H4 (cell line): ENCODE measurements at regions not wholly inside any gene's neighbourhood (a gene's known extent, or its start where the extent isn't known, plus 50 kb on each side); places are given as distances from the start of the nearest gene placed in this dataset.

Experiments
- DNase-seq: peaks from one replicate; pipeline ENCODE4 v3.0.0-alpha.2; 2015; ENCODE audit warnings: low spot score

DNA sequence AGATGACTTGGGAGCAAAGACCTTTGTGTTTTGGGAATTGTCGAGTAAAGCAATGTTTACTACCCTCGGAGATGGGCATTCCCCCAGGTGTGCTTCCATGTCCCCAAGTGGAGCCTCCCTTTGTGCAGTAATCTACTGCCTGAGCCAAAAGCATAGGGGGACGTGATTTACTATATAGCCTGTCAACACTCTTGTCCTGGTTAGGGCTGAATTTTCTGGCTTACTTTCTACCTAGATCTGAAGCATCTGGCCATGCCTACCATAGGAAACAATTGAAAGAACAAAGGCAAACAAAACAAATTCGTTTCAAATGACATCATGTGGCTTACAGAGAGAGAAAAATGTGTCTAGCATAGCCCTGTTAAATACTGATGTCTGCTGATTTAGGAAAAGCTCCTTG lies 350.6 kb downstream of the SAMD5 start:
- DNase-seq, result no peak

DNA sequence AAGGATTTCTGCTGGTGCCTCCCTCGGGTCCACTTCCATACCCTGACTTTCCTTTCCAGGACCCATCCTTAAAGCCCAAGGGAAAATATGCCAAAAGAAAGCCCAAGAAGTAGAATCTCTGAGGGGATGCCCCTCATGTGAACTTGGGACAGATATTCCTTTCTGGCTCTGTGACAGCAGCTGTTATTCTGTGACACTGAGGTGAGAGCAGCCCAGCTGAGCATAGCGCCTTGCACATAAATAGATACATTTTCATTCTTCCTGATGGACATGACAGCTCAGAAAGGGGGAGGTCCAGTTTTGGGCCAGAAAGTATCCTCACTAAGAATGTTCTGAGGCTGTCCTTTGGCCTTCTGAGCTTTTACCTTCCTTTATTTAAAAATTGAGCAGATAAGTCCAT lies 353.2 kb downstream of the SAMD5 start:
- DNase-seq, result no peak

DNA sequence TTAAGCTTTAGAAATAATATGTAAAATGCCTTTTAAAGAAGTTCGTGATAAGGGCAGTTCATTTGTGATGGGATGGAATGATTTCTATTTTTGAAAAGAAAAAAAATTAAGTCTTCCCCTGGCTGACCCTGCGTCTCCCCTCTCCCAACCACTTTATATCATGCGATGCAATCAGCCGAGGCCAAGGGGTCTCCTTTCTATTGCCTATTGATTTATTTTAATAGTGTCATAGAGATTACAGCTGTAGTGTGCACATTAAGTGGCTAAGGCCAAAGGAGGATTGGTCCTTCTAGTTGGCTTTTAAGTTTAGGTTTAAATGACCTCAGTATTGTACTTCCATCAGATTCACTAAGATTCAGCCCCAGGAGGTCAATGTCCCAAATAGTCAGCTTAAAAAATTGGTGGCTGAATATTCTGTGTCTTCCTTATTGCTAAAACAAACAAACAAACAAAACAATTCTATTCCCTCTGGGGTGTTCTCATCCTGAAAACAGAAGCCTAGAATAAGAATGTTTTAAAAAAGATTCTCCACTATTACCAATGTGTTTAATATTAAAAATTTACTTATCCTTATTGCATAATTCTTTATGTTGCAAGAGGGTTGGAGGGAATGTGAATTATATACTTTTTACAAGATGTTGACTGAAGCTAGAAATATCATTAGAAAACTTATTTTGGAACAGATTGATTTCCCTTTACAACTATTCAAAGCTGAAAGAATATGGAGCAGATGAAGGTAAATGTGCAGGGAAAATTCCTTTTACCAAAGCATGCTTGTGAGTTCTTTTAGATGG lies 359.1 kb downstream of the SAMD5 start:
- DNase-seq, result no peak

DNA sequence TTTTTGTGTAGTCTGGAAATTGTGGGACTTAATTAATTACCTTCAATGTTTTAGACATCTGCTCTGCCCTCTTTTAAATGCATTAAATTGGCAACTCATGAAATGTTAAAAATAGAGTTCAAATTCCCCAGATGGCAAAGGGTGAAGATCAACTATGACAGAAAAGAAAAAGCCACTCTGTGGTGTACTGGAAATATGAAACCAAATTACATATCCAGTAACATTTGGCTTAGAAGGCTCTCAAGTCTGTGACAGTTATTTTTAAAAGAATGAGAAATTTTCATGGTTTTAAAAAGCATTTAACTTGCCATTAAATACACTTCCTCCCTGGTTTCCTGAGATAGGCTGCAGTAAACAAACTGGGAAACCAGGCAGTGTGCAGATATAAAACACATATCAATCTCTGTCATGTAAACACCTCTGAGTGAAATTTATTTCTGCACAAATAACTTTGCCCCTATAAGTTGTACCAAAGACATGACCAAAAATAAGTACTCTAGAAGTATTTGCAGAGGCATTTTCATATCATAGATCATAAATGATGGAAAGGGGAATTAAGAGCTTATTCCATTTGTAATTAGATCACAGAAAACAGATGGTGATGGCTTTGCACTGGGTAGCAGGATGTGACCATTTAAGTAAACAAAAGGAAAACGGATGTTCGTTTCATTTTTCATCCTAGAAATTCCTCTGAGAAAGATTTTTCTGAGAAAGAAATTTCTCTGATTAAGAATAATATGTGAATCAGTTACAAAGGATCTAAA lies 360.1 kb downstream of the SAMD5 start:
- DNase-seq, result peak; percentile 20

DNA sequence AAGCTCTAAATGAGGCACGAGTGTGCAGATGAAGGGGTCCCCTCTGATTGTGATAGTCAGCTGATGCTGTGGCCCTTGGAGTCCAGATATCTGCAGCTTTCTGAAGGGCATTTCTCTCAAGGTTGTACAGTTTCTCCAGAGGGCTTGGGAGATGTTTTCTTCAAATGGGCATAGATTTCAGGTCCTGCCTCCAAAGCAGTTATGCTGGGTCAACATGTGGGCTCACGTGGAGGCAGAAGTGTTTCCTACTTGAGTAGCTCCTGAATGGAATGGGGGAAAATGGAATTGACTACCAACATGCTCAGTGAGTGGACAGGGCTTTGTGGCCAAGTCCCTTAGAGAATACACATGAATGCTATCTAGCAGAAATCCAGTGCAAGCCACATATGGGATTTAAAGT lies 360.7 kb downstream of the SAMD5 start:
- no peak for DNase-seq

DNA sequence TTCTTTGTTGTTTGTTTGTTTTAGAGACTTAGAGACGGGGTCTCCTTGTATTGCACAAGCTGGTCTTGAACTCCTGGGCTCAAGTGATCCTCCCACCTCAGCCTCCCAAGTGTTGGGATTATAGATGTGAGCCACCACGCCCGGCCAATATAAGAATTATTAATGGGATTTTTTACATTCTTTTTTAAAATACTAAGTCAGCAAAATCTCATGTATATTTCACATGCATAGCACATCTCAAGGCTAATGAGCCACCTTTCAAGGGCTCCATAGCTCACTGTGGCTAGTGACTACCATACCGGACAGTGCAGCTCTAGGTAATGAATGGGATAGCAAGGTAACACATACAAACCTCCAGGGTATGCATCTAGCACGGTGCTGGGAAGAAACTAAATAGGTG lies 361.4 kb downstream of the SAMD5 start:
- DNase-seq, result no peak

DNA sequence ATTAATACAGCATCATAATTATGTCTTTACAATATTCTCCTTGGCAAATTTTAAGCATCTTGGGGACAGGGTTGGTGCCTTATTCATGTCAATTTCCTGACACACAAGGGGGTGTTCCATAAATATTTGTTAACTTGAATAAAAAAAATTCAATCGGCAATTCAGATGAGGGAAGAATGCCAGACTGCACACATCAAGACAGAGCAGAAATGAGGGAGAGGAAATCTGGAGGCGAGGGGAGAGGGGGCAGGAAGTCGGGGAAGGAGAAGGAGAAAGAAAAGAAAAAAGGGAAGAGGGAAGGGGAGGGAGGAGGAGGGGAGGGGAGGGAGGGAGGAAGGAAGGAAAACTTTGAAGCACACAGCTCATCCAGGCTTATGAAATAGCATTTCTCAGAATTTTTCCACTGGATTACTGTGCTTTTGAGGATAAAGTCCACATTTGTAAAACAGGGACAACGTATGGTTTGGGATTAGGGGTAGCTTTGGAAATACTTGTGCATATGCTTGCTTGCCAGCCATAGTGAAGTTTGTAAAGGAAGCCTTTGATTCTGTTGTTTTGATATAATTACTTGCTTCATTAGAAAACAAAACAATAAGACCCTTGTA lies 362.1 kb downstream of the SAMD5 start:
- no peak for DNase-seq

DNA sequence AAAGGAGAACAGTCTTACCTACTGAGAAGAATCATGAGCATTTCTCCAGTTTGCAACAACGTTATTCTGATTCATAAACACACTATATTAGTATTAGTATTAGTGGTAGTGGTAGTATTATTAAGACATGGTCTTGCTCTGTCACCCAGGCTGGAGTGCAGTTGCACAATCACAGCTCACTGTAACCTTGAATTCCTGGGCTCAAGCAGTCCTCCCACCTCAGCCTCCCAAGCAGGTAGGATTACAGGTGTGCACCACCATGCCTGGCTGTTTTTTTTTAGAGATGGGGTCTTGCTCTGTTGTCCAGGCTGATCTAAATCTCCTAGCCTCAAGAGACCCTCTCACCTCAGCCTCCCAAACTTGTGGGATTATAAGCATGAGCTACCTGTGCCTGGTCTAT lies 363.5 kb downstream of the SAMD5 start:
- no peak for DNase-seq

DNA sequence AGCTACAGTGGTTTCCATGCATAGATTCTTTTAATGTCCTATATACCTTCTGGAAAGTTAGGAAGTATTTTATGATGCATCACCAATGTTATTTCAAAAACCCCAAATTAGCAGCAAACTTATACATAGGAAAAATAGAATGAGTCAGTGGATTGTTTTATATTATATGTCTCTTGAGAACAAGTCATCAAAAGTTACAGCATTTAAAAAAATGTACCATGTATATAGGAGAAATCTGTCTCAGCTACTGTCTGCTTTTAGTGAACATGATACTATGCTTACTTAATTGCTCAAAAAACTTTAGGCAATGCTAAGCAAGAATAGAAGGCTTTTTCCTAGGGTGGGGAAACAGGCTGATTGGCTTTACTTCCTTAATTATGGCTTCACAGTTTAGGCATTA lies 365.3 kb downstream of the SAMD5 start:
- no peak for DNase-seq

DNA sequence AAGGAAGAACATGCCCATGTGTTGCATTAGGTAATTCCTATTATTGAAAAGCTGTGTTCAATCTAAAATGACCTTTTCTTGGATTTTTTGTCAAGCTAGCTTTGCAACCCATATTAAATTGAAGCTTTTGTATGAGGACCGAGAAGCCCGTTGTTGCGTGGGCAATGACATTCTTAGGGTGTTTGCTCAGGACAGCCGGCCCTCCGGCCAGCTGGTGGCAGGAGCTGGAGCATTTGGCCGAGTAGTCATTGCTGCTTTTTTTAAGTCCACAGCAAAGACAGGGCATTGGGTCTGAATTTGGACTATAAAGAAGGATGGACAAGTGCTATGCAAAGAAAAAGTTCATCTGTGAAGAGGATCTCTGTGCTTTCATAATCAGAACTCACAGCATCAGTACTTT lies 365.8 kb downstream of the SAMD5 start:
- DNase-seq, result no peak

DNA sequence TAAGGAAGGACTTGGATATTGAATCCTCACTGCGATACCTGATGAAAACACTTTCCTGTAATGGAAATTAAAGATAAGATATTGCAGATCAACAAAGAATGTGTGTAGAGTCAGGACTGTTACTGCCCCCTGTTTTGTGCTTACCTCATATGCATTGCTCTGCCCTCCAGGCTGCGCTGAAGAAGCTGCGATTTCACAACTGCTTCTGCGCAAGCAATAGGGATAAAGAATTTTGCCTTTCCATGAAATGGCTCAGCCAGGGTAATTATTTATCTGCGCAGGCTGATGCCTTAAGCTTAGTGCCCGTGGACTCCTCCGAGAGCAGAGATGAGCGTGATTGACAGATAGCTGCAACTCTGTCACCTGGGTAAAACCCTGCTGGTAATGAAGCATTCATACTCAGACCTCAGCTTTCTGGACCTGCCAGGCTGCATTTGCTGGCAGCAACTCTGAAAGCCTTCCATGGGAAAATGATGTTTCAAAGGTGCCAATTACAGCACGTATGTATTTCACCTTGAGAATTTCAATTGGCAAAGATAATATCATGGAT lies 370.6 kb downstream of the SAMD5 start:
- DNase-seq, result no peak

DNA sequence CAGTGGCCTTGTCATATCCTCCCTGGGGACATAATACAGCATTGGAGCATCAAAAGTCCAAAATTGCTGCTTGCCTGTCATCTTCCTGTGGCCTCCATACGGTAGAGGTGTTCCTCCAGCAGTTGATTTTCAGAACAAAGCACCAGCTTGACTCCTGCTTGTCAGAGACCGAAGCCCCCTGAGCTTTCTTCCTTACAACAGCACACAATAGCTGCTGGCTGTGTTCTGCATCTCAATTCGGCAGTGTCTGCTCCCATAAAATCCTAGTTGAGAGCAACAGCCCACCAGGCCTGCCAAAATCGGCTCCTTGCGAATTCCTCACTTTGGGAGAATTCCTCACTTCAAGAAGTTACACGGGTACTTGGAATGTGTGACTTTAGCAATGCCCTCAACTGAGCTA lies 372.9 kb downstream of the SAMD5 start:
- no peak for DNase-seq

DNA sequence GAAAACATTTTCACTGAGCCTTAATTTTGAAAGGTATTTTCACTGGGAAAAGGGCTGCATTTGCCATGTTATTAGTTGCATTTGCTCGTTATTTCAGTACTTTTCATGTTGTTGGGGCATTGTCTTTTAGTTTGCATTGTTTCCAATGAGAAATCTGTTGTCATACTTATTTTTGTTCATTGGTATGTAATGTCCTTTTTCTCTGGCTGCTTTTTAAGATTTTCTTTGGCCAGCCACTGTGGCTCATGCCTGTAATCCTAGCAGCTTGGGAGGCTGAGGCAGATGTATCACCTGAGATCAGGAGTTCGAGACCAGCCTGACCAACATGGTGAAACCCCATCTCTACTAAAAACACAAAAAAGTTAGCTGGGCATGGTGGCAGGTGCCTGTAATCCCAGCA lies 379.9 kb downstream of the SAMD5 start:
- no peak for DNase-seq

DNA sequence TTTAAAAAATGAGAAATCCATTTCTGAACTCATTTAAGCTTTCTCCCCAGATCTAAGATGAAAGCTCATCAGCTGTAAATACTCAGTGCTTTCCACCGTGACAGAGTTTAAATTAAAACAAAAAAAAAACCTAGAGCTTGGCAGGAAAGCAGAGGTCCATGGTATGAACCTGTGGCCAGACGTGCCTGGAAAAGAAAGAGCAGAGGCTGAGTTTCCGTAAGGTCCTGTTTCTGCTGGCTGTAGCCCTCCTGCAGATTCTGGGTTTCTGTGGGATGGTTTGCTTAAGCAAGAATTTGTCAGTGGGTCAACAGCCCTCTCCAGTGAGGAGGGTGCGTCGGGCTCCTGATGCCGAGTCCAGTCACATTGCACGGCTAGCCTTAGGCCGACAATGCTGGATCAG lies 383.2 kb downstream of the SAMD5 start:
- no peak for DNase-seq

DNA sequence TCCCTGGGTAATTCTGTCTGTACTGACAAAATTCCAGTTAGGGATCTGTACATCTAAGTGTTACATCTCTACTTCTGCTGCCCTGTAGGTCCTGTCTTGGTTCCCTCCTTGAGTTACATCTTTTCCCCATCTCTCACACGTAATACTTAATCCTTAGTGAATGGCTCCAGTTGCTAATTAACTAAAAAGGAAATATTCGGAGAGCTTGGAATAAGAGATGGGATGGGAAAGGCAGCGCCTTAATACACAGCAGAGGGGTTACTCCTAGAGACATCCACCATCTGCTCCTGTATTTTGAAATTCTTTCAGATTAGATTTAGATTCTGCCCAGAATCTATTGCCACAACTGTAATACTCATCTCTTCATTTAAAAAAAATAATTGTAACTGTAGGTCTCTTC lies 384.0 kb downstream of the SAMD5 start:
- no peak for DNase-seq

DNA sequence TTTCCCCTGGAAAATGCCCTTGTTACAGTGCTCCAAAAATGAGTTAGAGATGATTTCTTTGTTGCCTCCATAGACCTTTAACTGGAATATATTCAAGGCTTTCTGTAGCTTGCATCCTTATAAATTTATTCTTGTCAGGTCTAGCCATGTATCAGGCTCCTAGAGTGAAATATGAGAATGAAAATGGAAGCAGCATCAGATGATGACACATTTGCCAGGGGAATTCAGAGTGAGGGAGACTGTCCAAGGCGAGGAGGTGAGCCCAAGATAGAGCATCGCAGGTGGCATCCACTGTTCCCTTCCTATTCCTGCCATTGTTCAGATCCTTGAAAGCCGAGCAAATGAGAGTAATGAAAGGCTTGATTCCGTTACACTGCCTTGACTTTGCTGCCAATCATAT lies 386.8 kb downstream of the SAMD5 start:
- no peak for DNase-seq

DNA sequence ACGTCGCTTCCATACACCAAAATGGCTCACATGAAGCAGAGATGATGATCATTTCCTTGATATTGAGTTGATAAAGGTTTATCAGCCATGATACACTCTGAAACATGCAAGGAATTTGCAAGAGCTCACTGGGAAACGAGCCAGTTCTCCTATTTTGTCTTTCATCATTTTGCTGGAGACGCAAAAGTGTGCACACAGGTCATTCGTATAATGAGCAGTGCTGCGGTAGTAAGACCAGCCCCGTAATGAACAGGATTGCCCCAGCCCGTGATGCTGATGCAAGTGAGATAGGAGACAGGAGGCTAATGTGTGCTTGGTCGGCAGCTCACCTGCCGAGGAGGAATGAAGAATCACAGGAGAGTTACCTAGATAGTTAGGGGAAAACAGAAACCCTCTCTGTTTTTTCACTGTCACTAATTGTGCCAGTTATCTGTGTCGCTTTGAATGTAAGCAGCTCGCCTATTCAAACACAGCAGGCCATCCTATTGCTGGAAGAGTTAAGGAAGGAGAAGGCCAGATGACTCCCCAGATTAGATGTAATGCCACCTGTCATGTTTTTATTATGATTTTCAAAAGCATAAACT lies 391.8 kb downstream of the SAMD5 start:
- DNase-seq, result no peak

DNA sequence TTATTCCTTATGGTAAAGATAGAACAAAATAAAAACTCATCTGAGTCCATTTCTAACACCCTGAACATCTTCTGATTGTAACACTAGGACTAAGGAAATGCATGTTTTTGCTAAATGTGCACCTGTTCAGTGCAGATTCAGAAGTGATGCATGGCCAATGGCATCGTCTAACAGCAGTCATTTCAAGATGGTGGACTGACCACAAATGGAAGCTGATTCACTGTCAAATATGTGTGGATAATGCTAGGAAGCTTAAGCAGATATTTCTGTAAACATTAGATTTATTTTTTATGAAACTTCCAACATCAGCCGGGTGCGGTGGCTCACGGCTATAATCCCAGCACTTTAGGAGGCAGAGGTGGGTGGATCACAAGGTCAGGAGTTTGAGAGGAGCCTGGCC lies 394.8 kb downstream of the SAMD5 start:
- DNase-seq, result no peak

DNA sequence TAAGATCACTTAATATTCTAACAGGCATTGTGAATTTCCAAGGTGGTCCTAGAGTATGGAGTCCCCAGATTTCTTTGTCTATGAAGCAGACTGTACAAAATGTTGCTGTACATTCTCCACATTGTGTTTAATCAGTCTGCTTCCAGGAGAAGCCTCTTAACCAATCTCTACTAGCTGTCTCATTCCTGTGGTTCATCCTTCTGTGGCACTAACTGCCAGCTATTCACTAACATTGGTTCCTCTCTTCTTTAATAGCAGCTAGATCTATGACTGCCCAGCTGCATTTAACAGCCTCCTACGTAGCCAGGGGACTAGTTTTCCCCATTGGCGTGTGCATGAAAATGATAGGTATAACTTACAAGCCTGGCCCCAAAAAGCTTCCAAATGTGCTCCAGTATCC lies 395.4 kb downstream of the SAMD5 start:
- no peak for DNase-seq

DNA sequence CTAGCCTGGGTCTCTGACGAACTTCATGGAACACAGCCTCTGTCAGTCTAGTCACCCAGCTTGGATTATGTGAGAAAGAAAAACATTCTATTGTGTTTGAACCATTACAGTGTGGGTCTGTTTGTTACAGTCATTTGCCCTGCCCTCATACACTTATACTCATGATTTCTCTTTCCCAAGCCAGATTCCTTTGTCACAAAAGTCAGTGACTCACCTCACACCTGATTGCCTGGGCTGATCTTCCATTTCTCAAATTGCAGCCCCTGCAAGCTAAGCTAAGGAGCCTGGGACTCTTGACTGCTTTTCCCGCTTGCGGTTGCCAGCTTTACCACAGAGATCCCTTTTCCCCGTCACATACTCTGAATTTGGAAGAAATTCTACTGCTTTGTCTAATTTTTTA lies 395.9 kb downstream of the SAMD5 start:
- DNase-seq, result no peak

DNA sequence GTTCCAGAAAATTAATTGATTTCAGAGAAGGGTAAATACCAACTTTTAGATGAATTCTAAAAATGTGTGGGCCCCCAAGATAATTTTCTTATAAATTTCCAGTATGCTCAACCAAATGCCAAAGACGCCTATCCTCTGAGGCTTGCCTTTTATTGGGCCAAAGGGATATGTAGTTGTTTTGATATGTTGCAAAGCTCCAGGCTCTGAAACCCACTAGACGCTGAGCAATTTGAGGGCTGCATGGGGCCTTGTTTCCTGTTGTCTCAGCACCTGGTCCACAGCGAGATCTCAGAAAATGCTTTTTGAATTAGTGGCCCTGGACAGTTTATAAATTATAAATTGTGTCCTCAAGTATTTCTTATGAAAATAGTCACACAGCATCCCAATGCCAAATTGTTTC lies 397.2 kb downstream of the SAMD5 start:
- DNase-seq, result no peak

DNA sequence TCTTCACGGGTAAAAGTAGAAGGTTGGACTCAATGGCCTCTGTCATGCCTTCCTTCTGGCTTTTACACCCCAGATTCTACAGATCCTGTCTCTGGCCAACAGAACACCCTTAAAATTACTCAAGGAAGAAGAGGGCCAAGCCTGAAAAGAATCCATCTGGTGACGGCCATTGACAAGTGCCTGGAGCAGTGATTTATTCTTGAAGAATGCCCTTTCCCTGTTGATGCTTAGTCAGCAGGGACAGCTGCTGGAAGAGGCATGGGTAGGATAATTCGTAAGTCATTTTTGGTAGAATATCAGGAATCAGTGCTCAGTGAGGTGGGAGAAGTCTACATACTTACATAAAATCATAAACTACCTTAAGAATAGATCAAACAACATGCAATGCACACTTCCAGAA lies 397.9 kb downstream of the SAMD5 start:
- DNase-seq, result no peak
